GM12865 (cell line): ENCODE measurements at regions not wholly inside any gene's neighbourhood (a gene's known extent, or its start where the extent isn't known, plus 50 kb on each side); places are given as distances from the start of the nearest gene placed in this dataset.

ENCODE experiments used
- DNase-seq: peaks from one replicate; pipeline ENCODE4 v3.0.0; 2010; ENCODE audit warnings: low read depth
- H3K4me3 ChIP-seq: 2 replicates; pipeline ENCODE4 v1.5.1; 2011; ENCODE audit warnings: mild to moderate bottlenecking, low read depth, low read length, control low read depth
- CTCF ChIP-seq: IDR thresholded peaks from 2 replicates; pipeline ENCODE4 v1.5.1; 2011; ENCODE audit warnings: low read length, control low read depth, low read depth, inconsistent platforms; ENCODE audit not compliant: insufficient read depth; ENCODE audit errors: missing control alignments

GRCh38 chr10:50936335-50936734, 50.9 kb upstream of the A1CF start:
- DNase-seq = no peak
- H3K4me3 ChIP-seq = no peak overlapping the region
- TF ChIP-seq CTCF = no peak

GRCh38 chr10:50937230-50937907, 51.9 kb upstream of the A1CF start:
- H3K4me3 ChIP-seq = no peak overlapping the region
- TF ChIP-seq CTCF = peak; percentile 23
- no peak for DNase-seq

GRCh38 chr10:50941629-50942028, 56.2 kb upstream of the A1CF start:
- TF ChIP-seq CTCF = no peak
- DNase-seq = no peak

GRCh38 chr10:50946991-50947781, 61.8 kb upstream of the A1CF start:
- H3K4me3 ChIP-seq = no peak overlapping the region
- no peak for DNase-seq
- no peak for TF ChIP-seq CTCF

More at GRCh38 chr10:50941629-50942028, 56.2 kb upstream of the A1CF start:
- no peak overlapping the region for H3K4me3 ChIP-seq

GRCh38 chr10:50951365-50951764, 65.9 kb upstream of the A1CF start:
- DNase-seq = no peak
- H3K4me3 ChIP-seq = no peak overlapping the region
- TF ChIP-seq CTCF = no peak

- no peak overlapping the region for H3K4me3 ChIP-seq
- no peak for TF ChIP-seq CTCF
Observed at GRCh38 chr10:50961297-50961696, 75.9 kb upstream of the A1CF start.

More at GRCh38 chr10:50961297-50961696, 75.9 kb upstream of the A1CF start:
- DNase-seq = no peak
